Parathyroid adenoma (tissue), 2 donors: ENCODE measurements at regions not wholly inside any gene's neighbourhood (a gene's known extent, or its start where the extent isn't known, plus 50 kb on each side); places are given as distances from the start of the nearest gene placed in this dataset.

Source experiments
- H2AFZ ChIP-seq: fragments of 300-600 bp; sonication (generic); one replicate; pipeline ENCODE4 v1.7.0; 2017; ENCODE audit warnings: antibody characterized with exemption, mild to moderate bottlenecking
- H3K27ac ChIP-seq: fragments of 300-600 bp; sonication (generic); one replicate; pipeline ENCODE4 v1.7.0; 2017
- H3K27me3 ChIP-seq: fragments of 300-600 bp; sonication (generic); one replicate; pipeline ENCODE4 v1.7.0; 2017; ENCODE audit warnings: low read length; ENCODE audit not compliant: control insufficient read depth, insufficient read depth
- H3K36me3 ChIP-seq: fragments of 300-600 bp; sonication (generic); one replicate; pipeline ENCODE4 v1.7.0; 2017; ENCODE audit warnings: low read length; ENCODE audit not compliant: control insufficient read depth, insufficient read depth
- H3K4me1 ChIP-seq: fragments of 300-600 bp; sonication (generic); one replicate; pipeline ENCODE4 v1.7.0; 2017; ENCODE audit warnings: control low read depth
- H3K4me2 ChIP-seq: fragments of 300-600 bp; sonication (generic); one replicate; pipeline ENCODE4 v1.7.0; 2017; ENCODE audit warnings: low read length
- H3K4me3 ChIP-seq: fragments of 300-600 bp; sonication (generic); one replicate; pipeline ENCODE4 v1.7.0; 2017; ENCODE audit warnings: low read depth, low read length
- H3K79me2 ChIP-seq: fragments of 300-600 bp; sonication (generic); one replicate; pipeline ENCODE4 v1.7.0; 2017; ENCODE audit warnings: control low read depth
- H3K9ac ChIP-seq: fragments of 300-600 bp; sonication (generic); one replicate; pipeline ENCODE4 v1.7.0; 2017; ENCODE audit warnings: mild to moderate bottlenecking
- H3K9me3 ChIP-seq: fragments of 300-600 bp; sonication (generic); one replicate; pipeline ENCODE4 v1.7.0; 2017; ENCODE audit warnings: low read length; ENCODE audit not compliant: control insufficient read depth
- CTCF ChIP-seq: fragments of 300-600 bp; sonication (generic); IDR thresholded peaks from one replicate; pipeline ENCODE4 v1.7.0; 2017; ENCODE audit warnings: antibody characterized with exemption, mild to moderate bottlenecking
- donor health status: primary hyperparathyroidism.

GRCh38 chr1:55951291-55951690 is 628.1 kb downstream of the PLPP3 start:
- Histone ChIP-seq H3K36me3 (no peaks in the 10 kb centered on the region), H2AFZ (no peak overlapping the region), H3K27ac (no peak overlapping the region), H3K4me2 (no peak overlapping the region), H3K4me1 (no peaks in the 10 kb centered on the region), H3K4me3 (no peak overlapping the region), H3K27me3 (no peaks in the 10 kb centered on the region), H3K9ac (no peak overlapping the region), H3K9me3 (no peaks in the 10 kb centered on the region), H3K79me2 (no peaks in the 10 kb centered on the region)
- no peak for TF ChIP-seq CTCF

DNA sequence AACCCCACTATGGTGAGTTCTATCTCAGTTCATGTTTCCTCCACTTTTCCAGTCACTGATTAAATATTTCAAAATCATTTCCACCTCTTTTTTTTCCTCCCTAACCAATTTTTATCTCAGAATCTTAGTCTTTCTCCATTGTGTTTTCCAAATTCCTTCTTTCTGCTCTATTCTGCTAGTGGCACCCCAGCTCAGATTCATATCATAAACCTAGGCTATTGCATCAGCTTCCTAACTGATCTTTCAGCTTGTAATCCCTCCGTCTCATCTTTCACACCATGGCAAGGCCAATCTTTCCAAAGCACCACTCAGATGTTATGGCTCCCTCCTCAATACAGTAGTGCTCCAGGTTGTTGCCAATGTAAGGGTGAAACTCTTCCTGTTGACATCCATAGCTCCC is 631.9 kb downstream of the PLPP3 start:
- H3K79me2 ChIP-seq, result no peaks in the 10 kb centered on the region
- no peaks in the 10 kb centered on the region for H3K27me3 ChIP-seq
- H3K4me1 ChIP-seq, result no peaks in the 10 kb centered on the region
- TF ChIP-seq CTCF, result no peak
- no peaks in the 10 kb centered on the region for H3K36me3 ChIP-seq
- no peak overlapping the region for H3K4me2 ChIP-seq
- no peak overlapping the region for H3K27ac ChIP-seq
- no peak overlapping the region for H3K9ac ChIP-seq
- H3K4me3 ChIP-seq, result no peak overlapping the region
- H3K9me3 ChIP-seq, result no peaks in the 10 kb centered on the region
- H2AFZ ChIP-seq, result no peak overlapping the region

DNA sequence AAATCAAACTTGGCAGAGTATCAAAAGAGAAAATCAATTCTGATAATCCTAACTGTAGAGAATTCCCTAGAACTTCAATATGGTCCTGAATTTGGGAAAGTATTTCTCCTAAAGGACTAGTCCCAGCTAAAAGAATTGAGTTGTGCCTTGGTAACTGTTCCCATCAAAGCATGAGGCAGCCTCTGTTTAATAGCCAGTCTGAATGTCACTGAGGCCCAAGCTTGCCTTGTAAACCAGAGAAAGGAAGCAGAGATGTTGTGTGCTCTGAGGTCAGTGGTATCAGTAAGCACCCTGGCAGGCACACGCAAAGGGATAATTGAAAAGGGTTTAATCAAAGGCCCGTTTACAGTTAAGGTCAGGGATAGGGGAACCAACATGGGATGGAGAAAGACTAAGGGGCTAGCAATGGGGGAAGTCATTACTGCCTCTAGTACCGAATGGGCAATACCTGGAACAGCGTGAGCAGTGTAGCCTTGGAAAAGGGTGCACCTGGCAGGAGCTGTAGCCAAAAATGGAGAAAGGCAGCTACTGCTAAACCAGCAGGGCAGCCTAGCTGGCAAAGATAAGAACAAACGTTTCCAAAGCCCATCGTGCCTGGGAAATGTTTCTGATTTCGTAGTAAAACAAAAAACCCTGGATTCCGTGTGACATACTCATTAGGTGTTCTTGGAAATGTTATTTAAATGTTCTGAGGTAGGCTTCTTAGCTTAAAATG is 635.5 kb downstream of the PLPP3 start:
- Histone ChIP-seq H3K27ac (no peak overlapping the region), H3K4me1 (no peaks in the 10 kb centered on the region)

DNA sequence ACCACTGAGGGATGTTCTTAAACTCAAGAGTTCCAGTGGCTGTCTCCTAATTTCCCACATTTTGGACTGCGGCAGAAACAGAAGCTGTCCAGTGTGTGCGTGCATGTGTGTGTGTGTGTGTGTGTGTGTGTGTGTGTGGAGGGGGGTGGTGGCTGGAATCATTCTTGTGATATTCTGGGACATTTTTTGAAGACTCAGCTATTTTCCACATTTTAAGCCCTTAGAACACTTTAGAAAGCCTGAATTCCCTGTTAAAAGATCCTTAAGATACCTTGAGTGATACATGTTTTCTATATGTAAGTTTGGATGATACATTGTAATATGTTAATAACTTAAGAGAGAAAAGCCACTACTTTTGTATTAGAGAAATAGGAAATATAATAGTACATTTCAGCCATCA is 636.4 kb downstream of the PLPP3 start:
- Histone ChIP-seq H3K9me3 (no peaks in the 10 kb centered on the region), H3K9ac (no peak overlapping the region), H3K27me3 (no peaks in the 10 kb centered on the region), H3K79me2 (no peaks in the 10 kb centered on the region), H3K4me3 (no peak overlapping the region), H3K4me1 (no peaks in the 10 kb centered on the region), H2AFZ (no peak overlapping the region), H3K4me2 (no peak overlapping the region), H3K36me3 (no peaks in the 10 kb centered on the region), H3K27ac (no peak overlapping the region)
- no peak for TF ChIP-seq CTCF

More for the DNA sequence above, 635.5 kb downstream of the PLPP3 start:
- Histone ChIP-seq H3K9ac (no peak overlapping the region), H3K27me3 (no peaks in the 10 kb centered on the region), H3K79me2 (no peaks in the 10 kb centered on the region), H3K36me3 (no peaks in the 10 kb centered on the region), H3K4me2 (no peak overlapping the region), H3K9me3 (no peaks in the 10 kb centered on the region), H2AFZ (no peak overlapping the region), H3K4me3 (no peak overlapping the region)
- no peak for TF ChIP-seq CTCF

DNA sequence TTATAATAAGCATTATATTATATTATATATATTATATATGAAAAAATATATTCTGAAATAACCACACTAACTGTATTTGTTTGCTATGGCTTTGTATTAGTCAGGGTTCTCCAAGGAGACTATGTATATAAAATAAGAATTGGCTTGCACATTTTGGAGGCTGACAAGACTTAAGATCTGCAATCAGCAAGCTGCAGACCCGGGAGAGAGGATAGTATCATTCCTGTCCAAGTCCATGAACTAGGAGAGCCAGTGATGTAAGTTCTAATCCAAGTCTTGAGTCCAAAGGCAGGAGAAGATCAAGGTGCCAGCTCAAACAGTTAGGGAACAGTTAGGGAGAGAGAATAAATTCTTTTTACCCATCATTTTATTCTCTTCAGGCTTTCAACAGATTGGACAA is 639.5 kb downstream of the PLPP3 start:
- Histone ChIP-seq H2AFZ (no peak overlapping the region), H3K79me2 (no peaks in the 10 kb centered on the region), H3K4me1 (no peaks in the 10 kb centered on the region), H3K9ac (no peak overlapping the region), H3K27me3 (no peaks in the 10 kb centered on the region), H3K9me3 (no peaks in the 10 kb centered on the region), H3K36me3 (no peaks in the 10 kb centered on the region), H3K4me2 (no peak overlapping the region), H3K4me3 (no peak overlapping the region), H3K27ac (no peak overlapping the region)
- TF ChIP-seq CTCF, result no peak
